ENCODE measurements at regions not wholly inside any gene's neighbourhood (a gene's known extent, or its start where the extent isn't known, plus 50 kb on each side); places are given as distances from the start of the nearest gene placed in this dataset.

- TF ChIP-seq CTCF (IDR thresholded peaks at IDR 0.05; ENCODE audit: low read depth, low read length) (no peak), POLR2A (IDR thresholded peaks at IDR 0.05; ENCODE audit: extremely low read depth, insufficient read length) (no peak), MAX (IDR thresholded peaks at IDR 0.05; ENCODE audit: low read depth, low read length) (no peak), MYC (IDR thresholded peaks at IDR 0.05; ENCODE audit: low read depth, low read length) (no peak)
Observed at GRCh38 chr5:12392246-12392645, 488.0 kb upstream of the CTNND2 start.
